NCI-H1105 treated with DMSO at 0.1 percent for 48 hours (cell line): ENCODE measurements at regions not wholly inside any gene's neighbourhood (a gene's known extent, or its start where the extent isn't known, plus 50 kb on each side); places are given as distances from the start of the nearest gene placed in this dataset.

Source experiments
- DNase-seq: peaks from one replicate; lab custom pipeline; 2025; lab: John Stamatoyannopoulos, UW

GRCh38 chr3:64888840-64889392 lies 201.1 kb upstream of the ADAMTS9 start:
- no peak for DNase-seq

GRCh38 chr3:64888165-64888564 lies 200.4 kb upstream of the ADAMTS9 start:
- DNase-seq = no peak

- no peak for DNase-seq
These were observed 197.3 kb upstream of the ADAMTS9 start for GRCh38 chr3:64885055-64885454.

- no peak for DNase-seq
These were observed 196.7 kb upstream of the ADAMTS9 start for GRCh38 chr3:64884536-64884935.

- no peak for DNase-seq
These were observed 193.1 kb upstream of the ADAMTS9 start for GRCh38 chr3:64880916-64881315.

GRCh38 chr3:64878362-64878761 lies 190.6 kb upstream of the ADAMTS9 start:
- no peak for DNase-seq

- DNase-seq = no peak
These were observed 185.6 kb upstream of the ADAMTS9 start for GRCh38 chr3:64873400-64873799.

GRCh38 chr3:64872345-64872744 lies 184.5 kb upstream of the ADAMTS9 start:
- DNase-seq = no peak

- no peak for DNase-seq
These were observed 184.0 kb upstream of the ADAMTS9 start for GRCh38 chr3:64871834-64872249.

- DNase-seq = no peak
These were observed 183.3 kb upstream of the ADAMTS9 start for GRCh38 chr3:64870876-64871646.

GRCh38 chr3:64867224-64867623 lies 179.4 kb upstream of the ADAMTS9 start:
- DNase-seq = no peak

- no peak for DNase-seq
These were observed 178.2 kb upstream of the ADAMTS9 start for GRCh38 chr3:64865839-64866570.

GRCh38 chr3:64863226-64864212 lies 175.7 kb upstream of the ADAMTS9 start:
- DNase-seq = no peak

- DNase-seq = no peak
These were observed 173.9 kb upstream of the ADAMTS9 start for GRCh38 chr3:64861684-64862083.

- DNase-seq = no peak
These were observed 172.7 kb upstream of the ADAMTS9 start for GRCh38 chr3:64860536-64860870.

- no peak for DNase-seq
These were observed 172.1 kb upstream of the ADAMTS9 start for GRCh38 chr3:64859625-64860535.

- DNase-seq = no peak
These were observed 169.2 kb upstream of the ADAMTS9 start for GRCh38 chr3:64856977-64857516.

- no peak for DNase-seq
These were observed 168.3 kb upstream of the ADAMTS9 start for GRCh38 chr3:64856106-64856505.

- no peak for DNase-seq
These were observed 165.7 kb upstream of the ADAMTS9 start for GRCh38 chr3:64853456-64853855.

- no peak for DNase-seq
These were observed 164.9 kb upstream of the ADAMTS9 start for GRCh38 chr3:64852738-64853137.

GRCh38 chr3:64848822-64849221 lies 161.0 kb upstream of the ADAMTS9 start:
- no peak for DNase-seq
